Kidney tubule cell (primary cell): ENCODE measurements at regions not wholly inside any gene's neighbourhood (a gene's known extent, or its start where the extent isn't known, plus 50 kb on each side); places are given as distances from the start of the nearest gene placed in this dataset.
A peak's percentile ranks its signal among the peaks of the same experiment; 100 is the strongest.

Source experiments
- DNase-seq: peaks from one replicate; pipeline ENCODE4 v3.0.0-alpha.2; 2018; ENCODE audit warnings: low spot score

- DNase-seq, result no peak
Measured at GRCh38 chr10:24010436-24010970, 198.4 kb upstream of the KIAA1217 start.

- no peak for DNase-seq
Measured at GRCh38 chr10:24012249-24012803, 196.6 kb upstream of the KIAA1217 start.

- no peak for DNase-seq
Measured at GRCh38 chr10:24027107-24027506, 181.8 kb upstream of the KIAA1217 start.

- peak; percentile 26 for DNase-seq
Measured at GRCh38 chr10:24034571-24034970, 174.4 kb upstream of the KIAA1217 start.

- DNase-seq, result peak; percentile 11
Measured at GRCh38 chr10:24035761-24036160, 173.2 kb upstream of the KIAA1217 start.

GRCh38 chr10:24039315-24039714 lies 169.6 kb upstream of the KIAA1217 start:
- DNase-seq, result no peak

- DNase-seq, result no peak
Measured at GRCh38 chr10:24039897-24040296, 169.0 kb upstream of the KIAA1217 start.

GRCh38 chr10:24041034-24041433 lies 167.9 kb upstream of the KIAA1217 start:
- peak; percentile 30 for DNase-seq

- DNase-seq, result no peak
Measured at GRCh38 chr10:24041834-24042233, 167.1 kb upstream of the KIAA1217 start.

GRCh38 chr10:24042884-24043283 lies 166.1 kb upstream of the KIAA1217 start:
- DNase-seq, result no peak

- no peak for DNase-seq
Measured at GRCh38 chr10:24046060-24046459, 162.9 kb upstream of the KIAA1217 start.

GRCh38 chr10:24047176-24047575 lies 161.8 kb upstream of the KIAA1217 start:
- no peak for DNase-seq

- no peak for DNase-seq
Measured at GRCh38 chr10:24054421-24054820, 154.5 kb upstream of the KIAA1217 start.

GRCh38 chr10:24080207-24080606 lies 128.7 kb upstream of the KIAA1217 start:
- no peak for DNase-seq

GRCh38 chr10:24086296-24087086 lies 122.4 kb upstream of the KIAA1217 start:
- DNase-seq, result no peak

GRCh38 chr10:24091256-24091655 lies 117.7 kb upstream of the KIAA1217 start:
- no peak for DNase-seq

GRCh38 chr10:24096281-24096680 lies 112.7 kb upstream of the KIAA1217 start:
- no peak for DNase-seq

- peak; percentile 43 for DNase-seq
Measured at GRCh38 chr10:24097751-24098207, 111.2 kb upstream of the KIAA1217 start.

- DNase-seq, result no peak
Measured at GRCh38 chr10:24104895-24105294, 104.0 kb upstream of the KIAA1217 start.

- DNase-seq, result no peak
Measured at GRCh38 chr10:24113901-24114300, 95.0 kb upstream of the KIAA1217 start.

- no peak for DNase-seq
Measured at GRCh38 chr10:24114556-24114955, 94.4 kb upstream of the KIAA1217 start.

- peak; percentile 65 for DNase-seq
Measured at GRCh38 chr10:24115403-24115802, 93.5 kb upstream of the KIAA1217 start.

- no peak for DNase-seq
Measured at GRCh38 chr10:24118246-24118645, 90.7 kb upstream of the KIAA1217 start.
